Epithelial cell of esophagus (primary cell): ENCODE measurements at regions not wholly inside any gene's neighbourhood (a gene's known extent, or its start where the extent isn't known, plus 50 kb on each side); places are given as distances from the start of the nearest gene placed in this dataset.

Experiments used
- DNase-seq: peaks from one replicate; pipeline ENCODE4 v3.0.0; 2010; ENCODE audit warnings: low read depth
- H3K4me3 ChIP-seq: 2 replicates; pipeline ENCODE4 v1.5.1; 2011; ENCODE audit warnings: mild to moderate bottlenecking, low read length, control low read depth
- CTCF ChIP-seq: IDR thresholded peaks from 2 replicates; pipeline ENCODE4 v1.5.1; 2011; ENCODE audit warnings: low read depth, mild to moderate bottlenecking, low read length, control low read depth, inconsistent platforms; ENCODE audit not compliant: insufficient read depth; ENCODE audit errors: missing control alignments

DNA sequence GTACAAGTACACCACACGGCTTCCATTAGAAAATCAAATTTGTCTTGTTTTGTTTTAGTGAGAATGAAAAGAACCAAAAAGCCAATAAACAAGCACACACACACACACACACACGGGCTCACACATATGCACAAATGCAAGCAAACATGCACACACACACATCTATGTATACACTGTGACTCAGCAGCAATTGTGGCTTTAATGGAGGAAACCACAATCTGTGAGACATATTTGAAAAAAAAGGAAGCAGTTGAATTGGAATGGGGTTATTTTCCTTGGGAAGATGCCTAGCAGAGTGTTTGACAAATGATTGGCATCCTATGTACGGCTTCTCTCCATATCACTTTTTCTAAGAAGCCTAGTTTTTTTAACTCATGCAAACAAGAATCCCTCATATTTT, 201.1 kb upstream of the ARRDC4 start:
- no peak overlapping the region for H3K4me3 ChIP-seq
- peak; percentile 80 for DNase-seq
- TF ChIP-seq CTCF: no peak

DNA sequence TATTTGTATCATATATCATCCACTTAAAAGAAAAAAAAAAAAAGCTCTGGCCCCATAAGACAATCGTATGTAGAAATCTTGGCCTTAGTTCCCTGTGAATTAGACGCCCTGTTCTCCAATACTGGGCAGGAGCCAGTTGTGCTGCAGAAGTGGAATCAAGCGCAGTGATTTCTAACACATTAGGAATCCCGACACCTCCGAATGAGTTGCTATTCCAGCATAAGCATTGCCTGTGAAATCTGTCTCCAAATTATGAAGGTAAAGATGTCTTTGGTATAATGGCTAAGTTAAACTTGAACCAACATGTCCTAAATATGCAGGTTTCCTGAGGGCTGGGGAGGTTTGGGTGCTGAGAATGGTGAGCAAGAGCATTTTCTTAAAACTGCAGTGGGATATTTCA, 199.4 kb upstream of the ARRDC4 start:
- DNase-seq: peak; percentile 83
- TF ChIP-seq CTCF: no peak
- no peak overlapping the region for H3K4me3 ChIP-seq

- no peak for TF ChIP-seq CTCF
- no peak overlapping the region for H3K4me3 ChIP-seq
- no peak for DNase-seq
Measured at GRCh38 chr15:97783240-97783639, 177.3 kb upstream of the ARRDC4 start.

GRCh38 chr15:97786741-97787140, 173.8 kb upstream of the ARRDC4 start:
- H3K4me3 ChIP-seq: no peak overlapping the region
- DNase-seq: no peak
- TF ChIP-seq CTCF: no peak

- H3K4me3 ChIP-seq: no peak overlapping the region
- no peak for TF ChIP-seq CTCF
- DNase-seq: no peak
Measured at GRCh38 chr15:97790180-97790579, 170.3 kb upstream of the ARRDC4 start.

DNA sequence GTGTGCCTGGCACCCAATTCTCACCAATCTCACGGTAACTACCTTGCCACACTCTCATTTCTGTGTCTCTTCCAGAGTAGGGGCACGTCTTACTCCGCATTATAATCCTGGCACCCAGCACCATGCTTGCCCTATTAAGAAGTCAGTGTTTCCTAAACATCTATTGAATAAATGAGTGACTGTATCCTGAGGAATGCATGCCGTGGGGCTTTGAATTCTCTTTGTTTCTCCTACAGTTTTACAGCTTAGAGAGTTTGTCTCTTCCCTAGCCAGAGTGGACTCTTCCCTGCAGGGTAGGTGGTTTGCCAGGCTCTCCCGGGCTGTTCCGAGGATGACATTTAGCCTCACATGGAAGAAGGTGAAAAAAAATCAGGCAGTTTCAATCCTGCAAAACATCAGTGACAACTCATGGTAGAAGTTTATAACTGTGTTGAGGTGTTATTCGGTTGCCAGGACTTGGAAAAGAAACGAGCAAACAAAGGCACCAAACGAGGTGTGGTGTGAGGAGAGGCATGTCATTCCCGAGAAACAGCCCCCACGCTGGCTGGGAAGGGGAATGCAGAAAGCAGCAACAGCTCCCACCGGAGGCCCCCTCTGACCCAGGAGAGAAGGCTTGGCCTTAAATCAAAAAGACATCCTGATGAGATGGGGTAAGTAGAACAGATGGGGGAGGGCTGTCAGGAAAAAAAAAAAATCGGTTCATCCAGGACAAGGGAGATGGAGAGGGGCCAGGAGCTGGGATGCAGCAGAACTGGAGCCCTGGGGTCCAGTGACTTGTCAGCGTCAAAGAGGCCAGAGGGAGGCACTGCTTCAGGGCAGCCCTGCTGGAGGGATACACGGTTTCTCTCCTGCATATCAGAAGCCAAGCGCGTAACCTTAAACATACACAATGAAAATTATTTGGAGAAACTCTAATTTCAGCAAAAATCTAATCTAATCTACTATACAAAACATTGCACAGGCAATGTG, 168.4 kb upstream of the ARRDC4 start:
- DNase-seq: peak; percentile 2
- TF ChIP-seq CTCF: no peak
- H3K4me3 ChIP-seq: no peak overlapping the region

DNA sequence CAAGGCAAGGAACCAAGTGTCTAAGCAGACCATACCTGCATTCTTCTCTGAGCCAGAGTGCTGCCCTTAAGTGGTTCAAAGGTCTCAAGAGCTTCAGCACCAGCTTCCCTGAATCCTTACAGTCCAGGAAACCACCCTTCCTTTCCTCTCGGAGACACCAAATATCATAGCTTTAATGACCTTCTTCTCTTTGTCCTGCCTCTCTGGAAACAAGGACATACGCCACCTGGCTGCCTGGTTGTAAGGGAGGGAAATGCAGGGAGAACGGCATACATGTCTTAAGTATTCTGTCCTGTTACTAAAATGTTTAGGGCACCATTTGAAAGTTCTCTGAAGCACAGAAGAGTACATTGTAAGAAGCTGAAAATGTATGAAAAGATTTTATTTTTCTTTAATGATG, 155.6 kb upstream of the ARRDC4 start:
- H3K4me3 ChIP-seq: no peak overlapping the region
- peak; percentile 9 for TF ChIP-seq CTCF
- no peak for DNase-seq
